B cell (primary cell): ENCODE measurements at regions not wholly inside any gene's neighbourhood (a gene's known extent, or its start where the extent isn't known, plus 50 kb on each side); places are given as distances from the start of the nearest gene placed in this dataset.

Experiments
- ATAC-seq: fragments of 200-7000 bp; cut with Tn5 transposase; one replicate; pipeline ENCODE4 v1.10.0; 2021; ENCODE audit warnings: low read depth, mild to moderate bottlenecking, moderate number of reproducible peaks, moderate library complexity
- CTCF ChIA-PET: fragments of 350-600 bp; sonication (Branson Sonifier 250); formaldehyde crosslinking; loops from one replicate; lab custom pipeline; 2021; ENCODE audit warnings: antibody characterized with exemption, inconsistent platforms; lab: Charles Lee
- POLR2A ChIA-PET: fragments of 350-600 bp; sonication (Branson Sonifier 250); formaldehyde crosslinking; loops from one replicate; lab custom pipeline; 2021; ENCODE audit warnings: antibody characterized with exemption; lab: Charles Lee
- DNase-seq: peaks from one replicate; pipeline ENCODE4 v3.0.0; 2013
- H2AFZ ChIP-seq: 2 replicates; pipeline ENCODE4 v1.6.1; 2012; ENCODE audit warnings: mild to moderate bottlenecking, low read depth, low read length; ENCODE audit not compliant: insufficient read depth, poor library complexity, severe bottlenecking
- H3K27ac ChIP-seq, 2 donors: 1 replicate in 1 of 2; 2 replicates in 1 of 2; pipeline ENCODE4 v1.5.1; 2012 to 2013; ENCODE audit warnings: low read length in 2 of 2, mild to moderate bottlenecking in 2 of 2, moderate library complexity in 1 of 2
- H3K27me3 ChIP-seq, 4 experiments: fragments of 200-600 bp in 1 of 4; sonication (generic) in 1 of 4; replicated peaks in 1 of 4; 1 replicate in 2 of 4; 2 replicates in 2 of 4; pipeline versions ENCODE4 v1.6.1 to v1.7.0; 2013 to 2016; ENCODE audit warnings: low read length in 3 of 4, mild to moderate bottlenecking in 2 of 4, mixed read lengths in 1 of 4, moderate library complexity in 1 of 4; ENCODE audit not compliant: insufficient read depth in 4 of 4, control insufficient read depth in 3 of 4; ENCODE audit errors: control extremely low read depth in 1 of 4
- H3K36me3 ChIP-seq, 2 experiments: replicated peaks in 1 of 2; 1 replicate in 1 of 2; 2 replicates in 1 of 2; pipeline versions ENCODE4 v1.6.1 to v1.7.1; 2013; ENCODE audit warnings: low read length in 1 of 2; ENCODE audit not compliant: insufficient read depth in 2 of 2, control insufficient read depth in 1 of 2; ENCODE audit errors: control extremely low read depth in 1 of 2, extremely low read depth in 1 of 2
- H3K4me1 ChIP-seq, 2 donors: fragments of 200-600 bp in 1 of 2; sonication (generic) in 1 of 2; 1 replicate in 1 of 2; 2 replicates in 1 of 2; pipeline versions ENCODE4 v1.5.1 to v1.6.1; 2013 to 2017; ENCODE audit warnings: low read length in 2 of 2; ENCODE audit not compliant: control insufficient read depth in 2 of 2, insufficient read depth in 2 of 2
- H3K4me2 ChIP-seq: replicated peaks from 2 replicates; pipeline ENCODE3; 2012; ENCODE audit warnings: mild to moderate bottlenecking, low read depth, low read length; ENCODE audit not compliant: poor library complexity, severe bottlenecking
- H3K4me3 ChIP-seq, 5 experiments: fragments of 200-600 bp in 1 of 5; sonication (generic) in 1 of 5; 1 replicate in 3 of 5; 2 replicates in 2 of 5; pipeline versions ENCODE4 v1.5.1 to v1.7.0; 2011 to 2016; ENCODE audit warnings: low read length in 4 of 5, mild to moderate bottlenecking in 4 of 5, low read depth in 2 of 5, control low read depth in 1 of 5, moderate library complexity in 1 of 5; ENCODE audit not compliant: insufficient read depth in 1 of 5; ENCODE audit errors: control extremely low read depth in 1 of 5, extremely low read depth in 1 of 5
- H3K79me2 ChIP-seq: fragments of 200-600 bp; sonication (generic); one replicate; pipeline ENCODE4 v1.6.0; 2016; ENCODE audit warnings: low read length; ENCODE audit not compliant: control insufficient read depth, insufficient read depth
- H3K9ac ChIP-seq: fragments of 200-600 bp; sonication (generic); 2 replicates; pipeline ENCODE4 v1.6.1; 2017; ENCODE audit warnings: mild to moderate bottlenecking, low read length, moderate library complexity
- H3K9me3 ChIP-seq, 3 donors: one replicate each; pipeline versions ENCODE4 v1.6.1 to v1.7.1; 2013; ENCODE audit warnings: low read length in 2 of 3; ENCODE audit not compliant: control insufficient read depth in 2 of 3, insufficient read depth in 1 of 3; ENCODE audit errors: control extremely low read depth in 1 of 3
- H4K20me1 ChIP-seq: 2 replicates; pipeline ENCODE4 v1.6.0; 2012; ENCODE audit warnings: mild to moderate bottlenecking, low read length; ENCODE audit not compliant: insufficient read depth, control insufficient read depth, poor library complexity, severe bottlenecking
- H3K27ac Mint-ChIP-seq: one replicate; pipeline ENCODE4 v1.8.0; 2021; ENCODE audit warnings: mixed read lengths
- H3K27me3 Mint-ChIP-seq: one replicate; pipeline ENCODE4 v1.8.0; 2021; ENCODE audit warnings: mixed read lengths
- H3K4me1 Mint-ChIP-seq: one replicate; pipeline ENCODE4 v1.8.0; 2021; ENCODE audit warnings: mixed read lengths
- H3K4me3 Mint-ChIP-seq: one replicate; pipeline ENCODE4 v1.8.0; 2021; ENCODE audit warnings: mixed read lengths
- H3K9me3 Mint-ChIP-seq: one replicate; pipeline ENCODE4 v1.8.0; 2022; ENCODE audit warnings: mixed read lengths; ENCODE audit not compliant: insufficient read depth
- EZH2 ChIP-seq: IDR thresholded peaks from 2 replicates; pipeline ENCODE4 v1.6.1; 2012; ENCODE audit warnings: borderline replicate concordance, low read depth, mild to moderate bottlenecking, moderate library complexity, low read length; ENCODE audit not compliant: insufficient read depth, poor library complexity, severe bottlenecking
- WGBS: methylation state at CpG from one replicate; pipeline ENCODE4 v1.1.5; 2013; ENCODE audit warnings: missing lambda C conversion rate; ENCODE audit not compliant: insufficient coverage; 5-methylcytosine and 5-hydroxymethylcytosine counted together
- intact Hi-C: fragments of 100-400 bp; cut with micrococcal nuclease; formaldehyde crosslinking; loops from one replicate; pipeline ENCODE4 v1.10.0; 2022
- TF ChIP-seq, protein P1 (sequence below): fragments of 200-600 bp; IDR thresholded peaks from one replicate; pipeline ENCODE4 v1.8.0; 2022; ENCODE audit warnings: antibody characterized with exemption, mild to moderate bottlenecking

DNA sequence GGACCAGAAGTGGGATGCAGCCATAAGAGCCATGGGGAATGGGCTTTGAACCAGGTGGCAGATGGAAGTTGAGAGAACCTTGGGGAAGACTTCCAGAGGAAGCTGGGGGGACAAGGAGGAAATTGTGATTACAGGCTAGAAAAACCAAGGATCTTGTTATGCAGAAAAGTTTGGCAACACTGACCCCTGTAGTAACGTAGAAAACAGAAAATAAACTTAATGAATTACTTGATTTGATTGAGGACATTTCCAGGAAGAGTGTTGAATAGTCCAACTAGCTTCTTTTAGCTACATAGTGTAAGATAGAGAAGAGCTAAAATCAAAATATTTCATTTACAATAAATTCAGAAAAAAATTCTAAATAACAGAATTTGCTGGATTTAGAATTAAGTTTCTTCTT lies 91.9 kb upstream of the GPC1 start:
- Histone ChIP-seq H4K20me1 (no peaks in the 10 kb centered on the region), H3K4me2 (no peak overlapping the region), H3K9me3 (peaks cover 0 to 6% (median 0%) of the 10 kb centered on the region in 3 donors), H3K9ac (no peak overlapping the region), H3K79me2 (no peaks in the 10 kb centered on the region), H3K4me1 (no peaks in the 10 kb centered on the region), H3K27me3 (no peaks in the 10 kb centered on the region), H3K4me3 (no peak overlapping the region), H3K27ac (no peak overlapping the region), H3K36me3 (no peaks in the 10 kb centered on the region), H2AFZ (no peak overlapping the region)
- intact Hi-C loops = no loop called here
- no peak for DNase-seq
- Mint-ChIP-seq H3K9me3 (no peaks in the 10 kb centered on the region), H3K4me3 (no peak overlapping the region), H3K27me3 (no peaks in the 10 kb centered on the region), H3K4me1 (no peaks in the 10 kb centered on the region), H3K27ac (no peak overlapping the region)
- TF ChIP-seq, protein P1, sequence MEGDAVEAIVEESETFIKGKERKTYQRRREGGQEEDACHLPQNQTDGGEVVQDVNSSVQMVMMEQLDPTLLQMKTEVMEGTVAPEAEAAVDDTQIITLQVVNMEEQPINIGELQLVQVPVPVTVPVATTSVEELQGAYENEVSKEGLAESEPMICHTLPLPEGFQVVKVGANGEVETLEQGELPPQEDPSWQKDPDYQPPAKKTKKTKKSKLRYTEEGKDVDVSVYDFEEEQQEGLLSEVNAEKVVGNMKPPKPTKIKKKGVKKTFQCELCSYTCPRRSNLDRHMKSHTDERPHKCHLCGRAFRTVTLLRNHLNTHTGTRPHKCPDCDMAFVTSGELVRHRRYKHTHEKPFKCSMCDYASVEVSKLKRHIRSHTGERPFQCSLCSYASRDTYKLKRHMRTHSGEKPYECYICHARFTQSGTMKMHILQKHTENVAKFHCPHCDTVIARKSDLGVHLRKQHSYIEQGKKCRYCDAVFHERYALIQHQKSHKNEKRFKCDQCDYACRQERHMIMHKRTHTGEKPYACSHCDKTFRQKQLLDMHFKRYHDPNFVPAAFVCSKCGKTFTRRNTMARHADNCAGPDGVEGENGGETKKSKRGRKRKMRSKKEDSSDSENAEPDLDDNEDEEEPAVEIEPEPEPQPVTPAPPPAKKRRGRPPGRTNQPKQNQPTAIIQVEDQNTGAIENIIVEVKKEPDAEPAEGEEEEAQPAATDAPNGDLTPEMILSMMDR = no peak
- no peak for TF ChIP-seq EZH2
- no peak for ATAC-seq
- POLR2A ChIA-PET = no interaction called here
- CTCF ChIA-PET = no interaction called here
- no CpG with 5 or more reads among the region's 1 CpG for WGBS

DNA sequence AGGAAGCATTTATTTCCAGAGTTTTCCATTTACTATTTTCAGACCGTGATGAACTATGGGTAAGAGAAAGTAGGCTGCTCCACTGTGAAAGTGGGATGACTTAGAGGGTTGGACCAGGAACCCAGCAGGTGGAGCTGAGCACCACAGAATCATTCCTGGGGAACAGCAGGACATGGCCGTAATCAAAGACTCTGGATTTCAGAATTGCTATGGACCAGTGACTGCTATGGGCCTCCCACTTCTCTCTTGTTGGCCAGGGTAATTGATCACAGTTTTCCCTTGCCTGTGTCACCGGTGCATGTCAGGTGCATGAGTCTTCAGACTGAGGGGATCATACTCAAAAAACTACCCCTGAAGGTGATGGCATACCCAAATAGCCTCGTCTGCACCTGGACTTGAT lies 90.6 kb upstream of the GPC1 start:
- ChIA-PET POLR2A (no interaction called here), CTCF (no interaction called here)
- H3K79me2 ChIP-seq = no peaks in the 10 kb centered on the region
- H3K27me3 ChIP-seq = no peaks in the 10 kb centered on the region
- H3K36me3 ChIP-seq = no peaks in the 10 kb centered on the region
- peaks cover 0 to 3% (median 0%) of the 10 kb centered on the region in 3 donors for H3K9me3 ChIP-seq
- no peak overlapping the region for H3K9ac ChIP-seq
- TF ChIP-seq, protein P1 = no peak
- TF ChIP-seq EZH2 = no peak
- H3K4me3 Mint-ChIP-seq = no peak overlapping the region
- DNase-seq (no peak), ATAC-seq (no peak)
- H3K4me2 ChIP-seq = no peak overlapping the region
- 85% methylated on average over 4 of the region's 4 CpGs for WGBS
- no peaks in the 10 kb centered on the region for H3K4me1 ChIP-seq
- peaks cover 3% of the 10 kb centered on the region for H3K27me3 Mint-ChIP-seq
- H3K9me3 Mint-ChIP-seq = no peaks in the 10 kb centered on the region
- H4K20me1 ChIP-seq = no peaks in the 10 kb centered on the region
- H3K27ac ChIP-seq = no peak overlapping the region
- intact Hi-C loops = no loop called here
- no peak overlapping the region for H3K27ac Mint-ChIP-seq
- no peak overlapping the region for H2AFZ ChIP-seq
- no peaks in the 10 kb centered on the region for H3K4me1 Mint-ChIP-seq
- no peak overlapping the region for H3K4me3 ChIP-seq
